KMS-11 (cell line): ENCODE measurements at regions not wholly inside any gene's neighbourhood (a gene's known extent, or its start where the extent isn't known, plus 50 kb on each side); places are given as distances from the start of the nearest gene placed in this dataset.
A peak's percentile ranks its signal among the peaks of the same experiment; 100 is the strongest.
"Not testable (repeated sequence)": the region's sequence is repeated elsewhere in the genome, so short reads cannot be mapped to it uniquely, and the experiment has no call there.

Source experiments
- H2AFZ ChIP-seq: fragments of 200-600 bp; sonication (generic); 2 replicates; pipeline ENCODE4 v1.6.1; 2016; ENCODE audit warnings: antibody characterized with exemption, mixed run types, low read depth
- H3K27ac ChIP-seq: fragments of 200-600 bp; sonication (generic); 2 replicates; pipeline ENCODE4 v1.6.1; 2016; ENCODE audit warnings: mild to moderate bottlenecking, mixed run types
- H3K27me3 ChIP-seq: fragments of 200-600 bp; sonication (generic); 2 replicates; pipeline ENCODE4 v1.6.1; 2017; ENCODE audit warnings: mild to moderate bottlenecking, low read depth, mixed run types, moderate library complexity; ENCODE audit not compliant: insufficient read depth
- H3K36me3 ChIP-seq: fragments of 200-600 bp; sonication (generic); 2 replicates; pipeline ENCODE4 v1.6.1; 2017; ENCODE audit warnings: mild to moderate bottlenecking, mixed run types; ENCODE audit not compliant: insufficient read depth
- H3K4me1 ChIP-seq: fragments of 200-600 bp; sonication (generic); 2 replicates; pipeline ENCODE4 v1.6.1; 2016; ENCODE audit warnings: mild to moderate bottlenecking, low read depth, mixed run types; ENCODE audit not compliant: poor library complexity, severe bottlenecking
- H3K4me2 ChIP-seq: fragments of 200-600 bp; sonication (generic); 2 replicates; pipeline ENCODE4 v1.7.0; 2016; ENCODE audit warnings: mild to moderate bottlenecking, mixed run types
- H3K4me3 ChIP-seq: fragments of 200-600 bp; sonication (generic); IDR thresholded peaks from 2 replicates; pipeline ENCODE4 v1.6.1; 2017; ENCODE audit warnings: low read depth, low read length, mixed read lengths; ENCODE audit not compliant: insufficient read depth
- H3K79me2 ChIP-seq: fragments of 200-600 bp; sonication (generic); 2 replicates; pipeline ENCODE4 v1.6.1; 2016; ENCODE audit warnings: low read depth, mixed run types; ENCODE audit not compliant: insufficient read depth
- H3K9ac ChIP-seq: fragments of 200-600 bp; sonication (generic); 2 replicates; pipeline ENCODE4 v1.6.1; 2016; ENCODE audit warnings: mild to moderate bottlenecking, mixed run types
- H4K20me1 ChIP-seq: fragments of 200-600 bp; sonication (generic); 2 replicates; pipeline ENCODE4 v1.6.1; 2016; ENCODE audit warnings: mild to moderate bottlenecking, mixed run types; ENCODE audit not compliant: insufficient read depth
- CTCF ChIP-seq: fragments of 200-600 bp; sonication (generic); conservative IDR thresholded peaks from 2 replicates; pipeline ENCODE4 v1.6.1; 2017; ENCODE audit warnings: low read depth, mild to moderate bottlenecking, antibody characterized with exemption, low read length, moderate library complexity, mixed read lengths

DNA sequence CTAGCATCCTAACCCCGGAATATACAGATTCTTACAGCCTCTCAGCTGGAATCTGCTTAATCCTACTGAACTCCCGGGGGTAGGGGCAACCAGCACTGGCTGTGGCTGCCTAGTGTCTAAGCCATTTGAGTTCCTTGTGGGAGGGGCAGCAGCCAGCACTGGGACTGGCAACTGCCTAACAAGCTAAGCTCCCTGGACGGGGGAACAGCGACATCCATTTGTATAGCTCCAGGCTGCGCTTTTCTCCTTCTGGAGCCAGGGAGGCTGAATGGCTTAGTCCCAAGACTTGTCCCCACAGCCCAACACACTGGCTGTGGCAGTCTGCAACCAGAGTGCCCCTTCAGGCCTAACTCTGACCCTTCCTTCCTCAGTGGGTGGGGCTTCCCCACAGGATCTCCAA is 787.2 kb downstream of the METTL4 start:
- Histone ChIP-seq H3K79me2 (no peaks in the 10 kb centered on the region), H3K9ac (no peak overlapping the region), H4K20me1 (no peaks in the 10 kb centered on the region), H2AFZ (no peak overlapping the region), H3K4me3 (no peak overlapping the region), H3K27me3 (no peaks in the 10 kb centered on the region), H3K27ac (no peak overlapping the region), H3K36me3 (no peaks in the 10 kb centered on the region), H3K4me1 (peaks cover 21% of the 10 kb centered on the region), H3K4me2 (no peak overlapping the region)
- no peak for TF ChIP-seq CTCF

GRCh38 chr18:1785980-1786379 is 785.3 kb downstream of the METTL4 start:
- not testable (repeated sequence) for H3K79me2 ChIP-seq, H3K9ac ChIP-seq, H3K4me2 ChIP-seq, H3K4me3 ChIP-seq, H3K4me1 ChIP-seq, H3K36me3 ChIP-seq, H3K27ac ChIP-seq, H3K27me3 ChIP-seq, H4K20me1 ChIP-seq, H2AFZ ChIP-seq

GRCh38 chr18:1796636-1797035 is 774.7 kb downstream of the METTL4 start:
- no peak overlapping the region for H3K9ac ChIP-seq
- H3K4me2 ChIP-seq = peak overlapping the region; percentile 53
- H2AFZ ChIP-seq = no peak overlapping the region
- no peaks in the 10 kb centered on the region for H3K79me2 ChIP-seq
- peaks cover 32% of the 10 kb centered on the region for H3K4me1 ChIP-seq
- TF ChIP-seq CTCF = no peak
- no peaks in the 10 kb centered on the region for H4K20me1 ChIP-seq
- no peaks in the 10 kb centered on the region for H3K27me3 ChIP-seq
- no peaks in the 10 kb centered on the region for H3K36me3 ChIP-seq
- no peak overlapping the region for H3K4me3 ChIP-seq
- H3K27ac ChIP-seq = peak overlapping the region; percentile 35; the same call in 1 of the 2 replicates

DNA sequence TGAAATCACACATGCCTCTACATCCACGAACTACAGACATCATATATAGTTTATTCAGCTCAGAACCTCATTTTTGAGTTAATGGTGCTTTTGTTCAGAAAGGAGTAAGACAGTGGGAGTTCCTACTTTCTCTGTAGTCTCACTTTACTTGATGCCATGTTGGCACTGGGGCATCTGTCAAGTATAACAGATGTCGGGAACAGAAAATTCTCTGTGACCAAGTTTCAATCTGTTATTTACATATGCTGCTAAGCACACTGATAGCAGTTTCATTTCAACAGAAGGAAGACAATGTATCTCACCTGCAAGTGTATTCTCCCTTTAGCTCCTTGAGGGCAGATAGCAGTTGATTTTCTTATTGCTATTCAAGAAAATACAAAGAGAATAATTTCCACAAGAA is 774.1 kb downstream of the METTL4 start:
- peak overlapping the region; percentile 35; the same call in 1 of the 2 replicates for H3K27ac ChIP-seq
- H3K4me3 ChIP-seq = no peak overlapping the region
- H3K79me2 ChIP-seq = no peaks in the 10 kb centered on the region
- H3K4me2 ChIP-seq = peak overlapping the region; percentile 53
- H3K36me3 ChIP-seq = no peaks in the 10 kb centered on the region
- H3K27me3 ChIP-seq = no peaks in the 10 kb centered on the region
- no peak for TF ChIP-seq CTCF
- peaks cover 32% of the 10 kb centered on the region for H3K4me1 ChIP-seq
- no peak overlapping the region for H3K9ac ChIP-seq
- no peak overlapping the region for H2AFZ ChIP-seq
- no peaks in the 10 kb centered on the region for H4K20me1 ChIP-seq

GRCh38 chr18:1805521-1805920 is 765.8 kb downstream of the METTL4 start:
- Histone ChIP-seq H3K79me2 (no peaks in the 10 kb centered on the region), H3K9ac (no peak overlapping the region), H3K4me2 (no peak overlapping the region), H4K20me1 (no peaks in the 10 kb centered on the region), H3K27ac (no peak overlapping the region), H2AFZ (no peak overlapping the region), H3K4me3 (no peak overlapping the region), H3K36me3 (no peaks in the 10 kb centered on the region), H3K4me1 (no peaks in the 10 kb centered on the region), H3K27me3 (no peaks in the 10 kb centered on the region)
- no peak for TF ChIP-seq CTCF
